ENCODE measurements at regions not wholly inside any gene's neighbourhood (a gene's known extent, or its start where the extent isn't known, plus 50 kb on each side); places are given as distances from the start of the nearest gene placed in this dataset.

- Histone ChIP-seq H3K4me1 (ENCODE audit: control insufficient read depth in 1 of 2, insufficient read depth in 2 of 2, low read depth in 1 of 2, low read length in 1 of 2) (peaks cover 0 to 3% of the 10 kb centered on the region in 2 experiments; a peak in 1 of 4 replicates), H3K4me2 (no peak overlapping the region), H3K27ac (ENCODE audit: low read depth in 2 of 2, low read length in 1 of 2) (no peak overlapping the region), H3K27me3 (ENCODE audit: insufficient read depth) (no peaks in the 10 kb centered on the region; the same call in 1 of the 2 replicates), H3K36me3 (replicated peaks in 1 of 2; ENCODE audit: control insufficient read depth in 1 of 2, insufficient read depth in 2 of 2, low read length in 1 of 2) (no peaks in the 10 kb centered on the region), H3K9ac (no peak overlapping the region), H3K79me2 (ENCODE audit: insufficient read depth) (no peaks in the 10 kb centered on the region), H3K9me2 (no peaks in the 10 kb centered on the region), H3F3A (replicated peaks; ENCODE audit: insufficient read depth) (no peaks in the 10 kb centered on the region), H3K4me3 (ENCODE audit: low read depth in 2 of 2, low read length in 1 of 2) (no peak overlapping the region), H2AFZ (ENCODE audit: low read depth) (no peak overlapping the region), H3K9me3 (no peaks in the 10 kb centered on the region), H4K20me1 (ENCODE audit: insufficient read depth) (no peaks in the 10 kb centered on the region)
- ChIA-PET CTCF (no interaction called here), POLR2A (no interaction called here)
- WGBS (ENCODE audit: low lambda C conversion rate), result 48% methylated on average over 2 of the region's 2 CpGs
- TF ChIP-seq FOSL2 (IDR thresholded peaks at IDR 0.05; ENCODE audit: borderline replicate concordance, low read depth) (0 out of 2 replicates have a peak, but pooled peaks have one; percentile 12), EZH2phosphoT487 (IDR thresholded peaks at IDR 0.05; ENCODE audit: borderline replicate concordance, low read depth) (no peak)
- no peak for DNase-seq
Measured at GRCh38 chr9:84216151-84216550, 124.4 kb downstream of the SLC28A3 start.

- Histone ChIP-seq H3K4me3 (ENCODE audit: low read depth in 2 of 2, low read length in 1 of 2) (no peak overlapping the region), H3K79me2 (ENCODE audit: insufficient read depth) (no peaks in the 10 kb centered on the region), H3K4me2 (no peak overlapping the region), H3K4me1 (ENCODE audit: control insufficient read depth in 1 of 2, insufficient read depth in 2 of 2, low read depth in 1 of 2, low read length in 1 of 2) (peaks cover 0 to 3% of the 10 kb centered on the region in 2 experiments; a peak in 1 of 4 replicates), H3K27me3 (ENCODE audit: insufficient read depth) (no peaks in the 10 kb centered on the region; the same call in 1 of the 2 replicates), H3K27ac (ENCODE audit: low read depth in 2 of 2, low read length in 1 of 2) (no peak overlapping the region), H3K9ac (no peak overlapping the region), H3K9me2 (no peaks in the 10 kb centered on the region), H3F3A (replicated peaks; ENCODE audit: insufficient read depth) (no peaks in the 10 kb centered on the region), H2AFZ (ENCODE audit: low read depth) (no peak overlapping the region), H4K20me1 (ENCODE audit: insufficient read depth) (no peaks in the 10 kb centered on the region), H3K9me3 (no peaks in the 10 kb centered on the region), H3K36me3 (replicated peaks in 1 of 2; ENCODE audit: control insufficient read depth in 1 of 2, insufficient read depth in 2 of 2, low read length in 1 of 2) (no peaks in the 10 kb centered on the region)
- no peak for DNase-seq
- CTCF ChIA-PET, result interaction anchor here (0.5 kb wide), 1 partner anchor 13 kb away, joined by 3 read pairs; no protein-coding TSS in a partner anchor
- WGBS (ENCODE audit: low lambda C conversion rate), result 70% methylated on average over 4 of the region's 4 CpGs
- POLR2A ChIA-PET, result no interaction called here
- TF ChIP-seq MXI1 (IDR thresholded peaks at IDR 0.05; ENCODE audit: low read depth, low read length), result no peak
Measured at GRCh38 chr9:84218322-84218721, 122.2 kb downstream of the SLC28A3 start.

DNA sequence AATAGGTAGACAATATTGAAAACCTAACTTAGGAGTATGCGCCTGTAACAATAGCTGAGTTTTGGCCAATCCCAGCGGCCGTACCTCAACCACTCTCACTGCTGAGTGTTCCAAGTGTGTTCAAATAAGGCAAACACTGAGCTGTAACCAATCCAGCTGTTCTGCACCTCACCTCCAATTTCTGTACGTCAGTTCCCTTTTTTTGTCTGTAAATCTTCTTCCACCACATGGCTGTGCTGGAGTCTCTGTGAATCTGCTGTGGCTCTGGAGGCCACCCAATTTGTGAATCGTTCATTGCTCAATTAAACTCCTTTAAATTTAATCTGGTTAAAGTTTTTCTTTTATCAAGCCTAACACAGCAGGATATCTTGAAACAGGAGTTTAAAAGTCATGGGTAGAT, 116.3 kb downstream of the SLC28A3 start:
- ChIA-PET CTCF (interaction anchor here (1.3 kb wide), 1 partner anchor 91 kb away, joined by 3 read pairs; no protein-coding TSS in a partner anchor), POLR2A (no interaction called here)
- Histone ChIP-seq H3K27ac (ENCODE audit: low read depth in 2 of 2, low read length in 1 of 2) (no peak overlapping the region), H3K9ac (no peak overlapping the region), H3K9me2 (no peaks in the 10 kb centered on the region), H3K4me3 (ENCODE audit: low read depth in 2 of 2, low read length in 1 of 2) (no peak overlapping the region), H3K4me1 (ENCODE audit: control insufficient read depth in 1 of 2, insufficient read depth in 2 of 2, low read depth in 1 of 2, low read length in 1 of 2) (no peaks in the 10 kb centered on the region), H2AFZ (ENCODE audit: low read depth) (no peak overlapping the region), H3K36me3 (replicated peaks in 1 of 2; ENCODE audit: control insufficient read depth in 1 of 2, insufficient read depth in 2 of 2, low read length in 1 of 2) (no peaks in the 10 kb centered on the region), H3K79me2 (ENCODE audit: insufficient read depth) (no peaks in the 10 kb centered on the region), H3K27me3 (ENCODE audit: insufficient read depth) (no peaks in the 10 kb centered on the region), H4K20me1 (ENCODE audit: insufficient read depth) (no peaks in the 10 kb centered on the region), H3K4me2 (no peak overlapping the region), H3K9me3 (no peaks in the 10 kb centered on the region), H3F3A (replicated peaks; ENCODE audit: insufficient read depth) (no peaks in the 10 kb centered on the region)
- no peak for TF ChIP-seq FOSL2 (IDR thresholded peaks at IDR 0.05; ENCODE audit: borderline replicate concordance, low read depth)
- no peak for TF ChIP-seq NFIC (IDR thresholded peaks at IDR 0.05; ENCODE audit: borderline replicate concordance)
- no peak for TF ChIP-seq RAD21 (IDR thresholded peaks at IDR 0.05; ENCODE audit: low read length)
- no peak for TF ChIP-seq TEAD4 (IDR thresholded peaks at IDR 0.05; ENCODE audit: borderline replicate concordance, insufficient read depth)
- TF ChIP-seq EP300 (IDR thresholded peaks at IDR 0.05; ENCODE audit: borderline replicate concordance in 1 of 2, low read depth in 1 of 2, low read length in 1 of 2), result no peak
- no peak for TF ChIP-seq ELF1 (IDR thresholded peaks at IDR 0.05)
- TF ChIP-seq RCOR1 (IDR thresholded peaks at IDR 0.05; ENCODE audit: low read length), result no peak
- TF ChIP-seq USF1 (IDR thresholded peaks at IDR 0.05; ENCODE audit: borderline replicate concordance, low read depth), result no peak
- TF ChIP-seq, protein P1, sequence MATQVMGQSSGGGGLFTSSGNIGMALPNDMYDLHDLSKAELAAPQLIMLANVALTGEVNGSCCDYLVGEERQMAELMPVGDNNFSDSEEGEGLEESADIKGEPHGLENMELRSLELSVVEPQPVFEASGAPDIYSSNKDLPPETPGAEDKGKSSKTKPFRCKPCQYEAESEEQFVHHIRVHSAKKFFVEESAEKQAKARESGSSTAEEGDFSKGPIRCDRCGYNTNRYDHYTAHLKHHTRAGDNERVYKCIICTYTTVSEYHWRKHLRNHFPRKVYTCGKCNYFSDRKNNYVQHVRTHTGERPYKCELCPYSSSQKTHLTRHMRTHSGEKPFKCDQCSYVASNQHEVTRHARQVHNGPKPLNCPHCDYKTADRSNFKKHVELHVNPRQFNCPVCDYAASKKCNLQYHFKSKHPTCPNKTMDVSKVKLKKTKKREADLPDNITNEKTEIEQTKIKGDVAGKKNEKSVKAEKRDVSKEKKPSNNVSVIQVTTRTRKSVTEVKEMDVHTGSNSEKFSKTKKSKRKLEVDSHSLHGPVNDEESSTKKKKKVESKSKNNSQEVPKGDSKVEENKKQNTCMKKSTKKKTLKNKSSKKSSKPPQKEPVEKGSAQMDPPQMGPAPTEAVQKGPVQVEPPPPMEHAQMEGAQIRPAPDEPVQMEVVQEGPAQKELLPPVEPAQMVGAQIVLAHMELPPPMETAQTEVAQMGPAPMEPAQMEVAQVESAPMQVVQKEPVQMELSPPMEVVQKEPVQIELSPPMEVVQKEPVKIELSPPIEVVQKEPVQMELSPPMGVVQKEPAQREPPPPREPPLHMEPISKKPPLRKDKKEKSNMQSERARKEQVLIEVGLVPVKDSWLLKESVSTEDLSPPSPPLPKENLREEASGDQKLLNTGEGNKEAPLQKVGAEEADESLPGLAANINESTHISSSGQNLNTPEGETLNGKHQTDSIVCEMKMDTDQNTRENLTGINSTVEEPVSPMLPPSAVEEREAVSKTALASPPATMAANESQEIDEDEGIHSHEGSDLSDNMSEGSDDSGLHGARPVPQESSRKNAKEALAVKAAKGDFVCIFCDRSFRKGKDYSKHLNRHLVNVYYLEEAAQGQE (IDR thresholded peaks at IDR 0.05; ENCODE audit: low read depth, low read length), result no peak
- TF ChIP-seq TCF12 (IDR thresholded peaks at IDR 0.05), result no peak
- TF ChIP-seq NRF1 (IDR thresholded peaks at IDR 0.05; ENCODE audit: low read depth, low read length), result no peak
- TF ChIP-seq RFX5 (IDR thresholded peaks at IDR 0.05; ENCODE audit: low read length), result no peak
- TF ChIP-seq SMC3 (IDR thresholded peaks at IDR 0.05; ENCODE audit: low read depth, low read length), result no peak
- TF ChIP-seq, protein P2, sequence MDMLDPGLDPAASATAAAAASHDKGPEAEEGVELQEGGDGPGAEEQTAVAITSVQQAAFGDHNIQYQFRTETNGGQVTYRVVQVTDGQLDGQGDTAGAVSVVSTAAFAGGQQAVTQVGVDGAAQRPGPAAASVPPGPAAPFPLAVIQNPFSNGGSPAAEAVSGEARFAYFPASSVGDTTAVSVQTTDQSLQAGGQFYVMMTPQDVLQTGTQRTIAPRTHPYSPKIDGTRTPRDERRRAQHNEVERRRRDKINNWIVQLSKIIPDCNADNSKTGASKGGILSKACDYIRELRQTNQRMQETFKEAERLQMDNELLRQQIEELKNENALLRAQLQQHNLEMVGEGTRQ (IDR thresholded peaks at IDR 0.05; ENCODE audit: borderline replicate concordance, low read depth, low read length), result no peak
- 65% methylated on average over 5 of the region's 5 CpGs for WGBS (ENCODE audit: low lambda C conversion rate)
- no peak for DNase-seq

Measured in SK-N-SH (cell line).